WTC11 (cell line): ENCODE measurements at regions not wholly inside any gene's neighbourhood (a gene's known extent, or its start where the extent isn't known, plus 50 kb on each side); places are given as distances from the start of the nearest gene placed in this dataset.

Experiments used
- ATAC-seq: fragments of 200-7000 bp; cut with Tn5 transposase; 2 replicates; pipeline ENCODE4 v1.10.0; 2021; ENCODE audit warnings: mild to moderate bottlenecking, moderate library complexity
- CTCF ChIA-PET: fragments of 300-600 bp; sonication (Branson Sonifier 250); formaldehyde crosslinking; loops from one replicate; lab custom pipeline; 2021; ENCODE audit warnings: antibody characterized with exemption; lab: Charles Lee
- POLR2A ChIA-PET: fragments of 350-600 bp; sonication (Branson Sonifier 250); formaldehyde crosslinking; loops from one replicate; lab custom pipeline; 2021; ENCODE audit warnings: antibody characterized with exemption; lab: Charles Lee
- DNase-seq: peaks from one replicate; pipeline ENCODE4 v3.0.0; 2021; ENCODE audit warnings: low spot score
- H3K27ac Mint-ChIP-seq: 2 replicates; pipeline ENCODE4 v1.8.0; 2021; ENCODE audit warnings: mixed read lengths
- H3K27me3 Mint-ChIP-seq: 2 replicates; pipeline ENCODE4 v1.8.0; 2021; ENCODE audit warnings: low read depth, mild to moderate bottlenecking, moderate library complexity, mixed read lengths
- H3K36me3 Mint-ChIP-seq: 2 replicates; pipeline ENCODE4 v1.8.0; 2021; ENCODE audit warnings: mixed read lengths
- H3K4me1 Mint-ChIP-seq: 2 replicates; pipeline ENCODE4 v1.8.0; 2022; ENCODE audit warnings: mixed read lengths
- H3K4me3 Mint-ChIP-seq: 2 replicates; pipeline ENCODE4 v1.8.0; 2021; ENCODE audit warnings: mild to moderate bottlenecking, moderate library complexity, mixed read lengths
- H3K9me3 Mint-ChIP-seq: 2 replicates; pipeline ENCODE4 v1.8.0; 2021; ENCODE audit warnings: mixed read lengths
- AR ChIP-seq: fragments of 250-450 bp; sonication (Bioruptor Pico); IDR thresholded peaks from 2 replicates; pipeline ENCODE4 v1.9.0; 2021; ENCODE audit warnings: mild to moderate bottlenecking
- CDX4 ChIP-seq: fragments of 250-450 bp; sonication (Bioruptor Pico); IDR thresholded peaks from 2 replicates; pipeline ENCODE4 v1.9.0; 2021; ENCODE audit warnings: moderate library complexity, mild to moderate bottlenecking, inconsistent platforms, borderline replicate concordance
- FOXP1 ChIP-seq: sonication (generic); formaldehyde crosslinking; IDR thresholded peaks from 2 replicates; pipeline ENCODE4 v1.8.0; 2022; ENCODE audit warnings: missing genetic modification reagents, mild to moderate bottlenecking, moderate library complexity, borderline replicate concordance
- JAZF1 ChIP-seq: fragments of 250-450 bp; sonication (Bioruptor Pico); IDR thresholded peaks from 2 replicates; pipeline ENCODE4 v1.9.0; 2021; ENCODE audit warnings: moderate library complexity, mild to moderate bottlenecking, inconsistent platforms
- NFE2L1 ChIP-seq: sonication (generic); formaldehyde crosslinking; IDR thresholded peaks from 2 replicates; pipeline ENCODE4 v1.8.1; 2023; ENCODE audit warnings: missing genetic modification reagents
- NR3C1 ChIP-seq: sonication (generic); formaldehyde crosslinking; conservative IDR thresholded peaks from 2 replicates; pipeline ENCODE4 v1.8.1; 2023; ENCODE audit warnings: low read depth, mild to moderate bottlenecking, missing genetic modification reagents
- PRRX2 ChIP-seq: fragments of 250-450 bp; sonication (Bioruptor Pico); IDR thresholded peaks from 2 replicates; pipeline ENCODE4 v1.8.0; 2021; ENCODE audit warnings: mild to moderate bottlenecking
- RORB ChIP-seq: fragments of 250-450 bp; sonication (Bioruptor Pico); IDR thresholded peaks from 2 replicates; pipeline ENCODE4 v1.9.0; 2021; ENCODE audit warnings: mild to moderate bottlenecking
- STAT6 ChIP-seq: sonication (generic); formaldehyde crosslinking; conservative IDR thresholded peaks from 2 replicates; pipeline ENCODE4 v1.8.1; 2023; ENCODE audit warnings: mild to moderate bottlenecking, low read depth, missing genetic modification reagents, moderate library complexity
- TEAD4 ChIP-seq: sonication (generic); formaldehyde crosslinking; IDR thresholded peaks from 2 replicates; pipeline ENCODE4 v1.8.0; 2022; ENCODE audit warnings: mild to moderate bottlenecking, missing genetic modification reagents
- ZBTB21 ChIP-seq: sonication (generic); formaldehyde crosslinking; IDR thresholded peaks from 2 replicates; pipeline ENCODE4 v1.8.1; 2023; ENCODE audit warnings: mild to moderate bottlenecking, missing genetic modification reagents, borderline replicate concordance
- ZNF121 ChIP-seq: sonication (generic); formaldehyde crosslinking; IDR thresholded peaks from 2 replicates; pipeline ENCODE4 v1.8.0; 2023; ENCODE audit warnings: missing genetic modification reagents
- ZNF263 ChIP-seq: sonication (generic); formaldehyde crosslinking; IDR thresholded peaks from 2 replicates; pipeline ENCODE4 v1.8.1; 2022; ENCODE audit warnings: low read depth, mild to moderate bottlenecking, moderate library complexity, missing genetic modification reagents
- ZNF317 ChIP-seq: sonication (generic); formaldehyde crosslinking; IDR thresholded peaks from 2 replicates; pipeline ENCODE4 v1.8.1; 2023; ENCODE audit warnings: low read depth, mild to moderate bottlenecking, moderate library complexity, missing genetic modification reagents, borderline replicate concordance
- ZNF396 ChIP-seq: fragments of 250-450 bp; sonication (Bioruptor Pico); IDR thresholded peaks from 2 replicates; pipeline ENCODE4 v1.8.0; 2021; ENCODE audit warnings: mild to moderate bottlenecking, moderate library complexity, borderline replicate concordance
- TF ChIP-seq, protein P1 (sequence below): sonication (generic); formaldehyde crosslinking; IDR thresholded peaks from 2 replicates; pipeline ENCODE4 v1.8.1; 2023; ENCODE audit warnings: mild to moderate bottlenecking, missing genetic modification reagents
- TF ChIP-seq, protein P2 (sequence below): sonication (generic); formaldehyde crosslinking; conservative IDR thresholded peaks from 2 replicates; pipeline ENCODE4 v1.8.1; 2022; ENCODE audit warnings: mild to moderate bottlenecking, missing genetic modification reagents
- TF ChIP-seq, protein P3 (sequence below): sonication (generic); formaldehyde crosslinking; IDR thresholded peaks from 2 replicates; pipeline ENCODE4 v1.8.1; 2022; ENCODE audit warnings: mild to moderate bottlenecking, moderate library complexity, missing genetic modification reagents
- TF ChIP-seq, protein P4 (sequence below): sonication (generic); formaldehyde crosslinking; IDR thresholded peaks from 2 replicates; pipeline ENCODE4 v1.8.1; 2023; ENCODE audit warnings: mild to moderate bottlenecking, missing genetic modification reagents, moderate library complexity

DNA sequence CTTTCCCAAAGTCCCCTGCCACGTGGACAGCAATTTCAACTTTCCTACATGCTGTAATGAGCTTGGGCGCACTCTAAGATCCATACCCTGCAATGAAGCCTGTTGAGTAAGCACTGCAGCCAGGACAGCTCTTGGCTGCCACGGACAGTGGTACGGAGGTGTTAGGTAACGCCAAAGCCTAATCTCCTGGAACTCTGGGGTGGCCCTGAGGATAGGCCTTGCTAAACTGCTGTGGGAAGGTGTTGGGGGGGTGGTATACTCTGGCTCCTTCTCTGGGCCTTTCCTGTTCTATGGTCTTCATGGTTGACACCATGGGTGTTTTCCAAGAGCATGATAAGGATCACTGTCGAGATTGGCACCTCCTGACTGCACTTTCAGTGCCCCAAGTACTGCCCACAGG is 66.4 kb upstream of the PITX1 start:
- ATAC-seq, result no peak
- Mint-ChIP-seq H3K4me1 (no peaks in the 10 kb centered on the region), H3K4me3 (no peak overlapping the region), H3K27me3 (peaks cover 2% of the 10 kb centered on the region; the same call in 1 of the 2 replicates), H3K9me3 (peaks cover 7% of the 10 kb centered on the region), H3K36me3 (no peaks in the 10 kb centered on the region), H3K27ac (no peak overlapping the region)
- TF ChIP-seq ZNF121 (CRISPR knock-in tag) (no peak), PRRX2 (no peak), ZNF396 (no peak)
- POLR2A ChIA-PET, result interaction anchor here (0.6 kb wide), 1 partner anchor 11 kb away, joined by 3 read pairs; no protein-coding TSS in a partner anchor
- no peak for DNase-seq
- CTCF ChIA-PET, result no interaction called here

DNA sequence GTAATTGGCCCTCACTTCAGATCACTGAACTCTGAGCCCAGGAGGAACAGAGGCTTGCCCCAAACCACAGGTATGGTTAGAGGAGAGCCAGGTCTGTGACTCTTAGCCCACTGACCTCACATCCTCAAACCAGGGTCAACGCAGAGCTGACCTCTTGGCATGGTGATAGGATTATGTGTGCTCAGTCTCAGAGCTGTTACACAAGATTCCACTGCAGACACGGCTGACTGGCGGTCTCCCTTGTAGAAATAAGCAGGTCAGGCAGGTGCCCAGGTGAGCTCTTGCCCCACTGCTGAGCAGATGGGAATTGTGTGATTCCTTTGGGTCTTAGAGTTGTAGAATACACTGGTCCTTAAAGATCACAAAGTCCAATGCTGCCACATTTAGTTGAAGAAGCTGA is 66.0 kb upstream of the PITX1 start:
- Mint-ChIP-seq H3K27ac (no peak overlapping the region), H3K4me1 (no peaks in the 10 kb centered on the region), H3K9me3 (peaks cover 7% of the 10 kb centered on the region), H3K36me3 (no peaks in the 10 kb centered on the region), H3K4me3 (no peak overlapping the region), H3K27me3 (no peaks in the 10 kb centered on the region)
- DNase-seq, result no peak
- POLR2A ChIA-PET, result interaction anchor here (0.6 kb wide), 1 partner anchor 12 kb away, joined by 3 read pairs; no protein-coding TSS in a partner anchor
- TF ChIP-seq ZNF263 (CRISPR knock-in tag) (no peak), TEAD4 (CRISPR knock-in tag) (no peak)
- TF ChIP-seq, protein P1, sequence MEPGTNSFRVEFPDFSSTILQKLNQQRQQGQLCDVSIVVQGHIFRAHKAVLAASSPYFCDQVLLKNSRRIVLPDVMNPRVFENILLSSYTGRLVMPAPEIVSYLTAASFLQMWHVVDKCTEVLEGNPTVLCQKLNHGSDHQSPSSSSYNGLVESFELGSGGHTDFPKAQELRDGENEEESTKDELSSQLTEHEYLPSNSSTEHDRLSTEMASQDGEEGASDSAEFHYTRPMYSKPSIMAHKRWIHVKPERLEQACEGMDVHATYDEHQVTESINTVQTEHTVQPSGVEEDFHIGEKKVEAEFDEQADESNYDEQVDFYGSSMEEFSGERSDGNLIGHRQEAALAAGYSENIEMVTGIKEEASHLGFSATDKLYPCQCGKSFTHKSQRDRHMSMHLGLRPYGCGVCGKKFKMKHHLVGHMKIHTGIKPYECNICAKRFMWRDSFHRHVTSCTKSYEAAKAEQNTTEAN (CRISPR knock-in tag), result no peak
- CTCF ChIA-PET, result no interaction called here
- no peak for ATAC-seq

GRCh38 chr5:135097390-135097789 is 63.4 kb upstream of the PITX1 start:
- Mint-ChIP-seq H3K36me3 (no peaks in the 10 kb centered on the region), H3K9me3 (peaks cover 7% of the 10 kb centered on the region), H3K27ac (no peak overlapping the region), H3K27me3 (no peaks in the 10 kb centered on the region), H3K4me3 (no peak overlapping the region), H3K4me1 (no peaks in the 10 kb centered on the region)
- ChIA-PET POLR2A (no interaction called here), CTCF (no interaction called here)
- ATAC-seq, result no peak
- no peak for DNase-seq
- TF ChIP-seq JAZF1 (no peak), TEAD4 (CRISPR knock-in tag) (no peak), ZBTB21 (CRISPR knock-in tag) (no peak), ZNF121 (CRISPR knock-in tag) (no peak), FOXP1 (CRISPR knock-in tag) (no peak)

GRCh38 chr5:135095871-135096270 is 61.8 kb upstream of the PITX1 start:
- Mint-ChIP-seq H3K27me3 (no peaks in the 10 kb centered on the region), H3K9me3 (peaks cover 7% of the 10 kb centered on the region), H3K27ac (no peak overlapping the region), H3K36me3 (no peaks in the 10 kb centered on the region), H3K4me3 (no peak overlapping the region), H3K4me1 (no peaks in the 10 kb centered on the region)
- ATAC-seq, result no peak
- TF ChIP-seq STAT6 (CRISPR knock-in tag) (no peak), AR (no peak), NR3C1 (no peak), NFE2L1 (no peak), RORB (CRISPR knock-in tag) (no peak), FOXP1 (CRISPR knock-in tag) (no peak), ZNF317 (no peak), CDX4 (no peak)
- TF ChIP-seq, protein P2, sequence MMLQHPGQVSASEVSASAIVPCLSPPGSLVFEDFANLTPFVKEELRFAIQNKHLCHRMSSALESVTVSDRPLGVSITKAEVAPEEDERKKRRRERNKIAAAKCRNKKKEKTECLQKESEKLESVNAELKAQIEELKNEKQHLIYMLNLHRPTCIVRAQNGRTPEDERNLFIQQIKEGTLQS, result no peak
- TF ChIP-seq, protein P3, sequence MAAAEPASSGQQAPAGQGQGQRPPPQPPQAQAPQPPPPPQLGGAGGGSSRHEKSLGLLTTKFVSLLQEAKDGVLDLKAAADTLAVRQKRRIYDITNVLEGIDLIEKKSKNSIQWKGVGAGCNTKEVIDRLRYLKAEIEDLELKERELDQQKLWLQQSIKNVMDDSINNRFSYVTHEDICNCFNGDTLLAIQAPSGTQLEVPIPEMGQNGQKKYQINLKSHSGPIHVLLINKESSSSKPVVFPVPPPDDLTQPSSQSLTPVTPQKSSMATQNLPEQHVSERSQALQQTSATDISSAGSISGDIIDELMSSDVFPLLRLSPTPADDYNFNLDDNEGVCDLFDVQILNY (CRISPR knock-in tag), result no peak
- TF ChIP-seq, protein P4, sequence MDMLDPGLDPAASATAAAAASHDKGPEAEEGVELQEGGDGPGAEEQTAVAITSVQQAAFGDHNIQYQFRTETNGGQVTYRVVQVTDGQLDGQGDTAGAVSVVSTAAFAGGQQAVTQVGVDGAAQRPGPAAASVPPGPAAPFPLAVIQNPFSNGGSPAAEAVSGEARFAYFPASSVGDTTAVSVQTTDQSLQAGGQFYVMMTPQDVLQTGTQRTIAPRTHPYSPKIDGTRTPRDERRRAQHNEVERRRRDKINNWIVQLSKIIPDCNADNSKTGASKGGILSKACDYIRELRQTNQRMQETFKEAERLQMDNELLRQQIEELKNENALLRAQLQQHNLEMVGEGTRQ, result no peak
- DNase-seq, result no peak
- ChIA-PET POLR2A (no interaction called here), CTCF (no interaction called here)
